IMR-90 (cell line): ENCODE measurements at regions not wholly inside any gene's neighbourhood (a gene's known extent, or its start where the extent isn't known, plus 50 kb on each side); places are given as distances from the start of the nearest gene placed in this dataset.

Experiments
- ATAC-seq: fragments of 200-7000 bp; cut with Tn5 transposase; 2 replicates; pipeline ENCODE4 v1.9.1; 2020; ENCODE audit warnings: low read depth, mild to moderate bottlenecking, moderate library complexity
- BruUV-seq: library from RNA; stranded (reverse); fragments of 400-500 nt; replicated peaks from 2 replicates; lab custom pipeline; 2021; lab: Mats Ljungman, UMichigan
- CTCF ChIA-PET: fragments of 300-600 bp; formaldehyde crosslinking; extraction: SDS; loops from one replicate; lab custom pipeline; 2021; ENCODE audit warnings: antibody characterized with exemption; lab: Yijun Ruan, JAX
- POLR2A ChIA-PET: fragments of 300-600 bp; sonication (Branson Sonifier 250); formaldehyde crosslinking; loops from one replicate; lab custom pipeline; 2022; ENCODE audit warnings: antibody characterized with exemption; ENCODE audit not compliant: unreplicated experiment; lab: Charles Lee
- DNase-seq: peaks from one replicate; pipeline ENCODE4 v3.0.0; 2013
- H2AFZ ChIP-seq: replicated peaks from 2 replicates; pipeline ENCODE3; 2013; ENCODE audit warnings: low read length, mild to moderate bottlenecking; ENCODE audit not compliant: poor library complexity
- H2AK5ac ChIP-seq: 2 replicates; pipeline ENCODE4 v1.6.1; 2013; ENCODE audit warnings: low read depth, low read length, inconsistent platforms
- H2AK9ac ChIP-seq: replicated peaks from 2 replicates; pipeline ENCODE3; 2013; ENCODE audit warnings: mild to moderate bottlenecking, low read depth, low read length, moderate library complexity; ENCODE audit not compliant: poor library complexity
- H2BK120ac ChIP-seq: 2 replicates; pipeline ENCODE4 v1.6.1; 2013; ENCODE audit warnings: low read depth, low read length, inconsistent platforms
- H2BK15ac ChIP-seq: 3 replicates; pipeline ENCODE4 v1.6.1; 2013; ENCODE audit warnings: low read depth, low read length, inconsistent platforms
- H2BK20ac ChIP-seq: 2 replicates; pipeline ENCODE4 v1.6.1; 2013; ENCODE audit warnings: low read depth, mild to moderate bottlenecking, inconsistent platforms, low read length, moderate library complexity
- H2BK5ac ChIP-seq: 2 replicates; pipeline ENCODE4 v1.6.1; 2013; ENCODE audit warnings: mild to moderate bottlenecking, low read depth, low read length, inconsistent platforms; ENCODE audit not compliant: poor library complexity, severe bottlenecking
- H3K14ac ChIP-seq: replicated peaks from 2 replicates; pipeline ENCODE4 v1.6.1; 2013; ENCODE audit warnings: low read depth, low read length, inconsistent platforms
- H3K18ac ChIP-seq: 2 replicates; pipeline ENCODE4 v1.6.1; 2013; ENCODE audit warnings: low read depth, low read length, control low read depth
- H3K23ac ChIP-seq: 2 replicates; pipeline ENCODE4 v1.6.1; 2013; ENCODE audit warnings: low read depth, low read length, inconsistent platforms
- H3K27ac ChIP-seq: 2 replicates; pipeline ENCODE4 v1.5.1; 2013; ENCODE audit warnings: mild to moderate bottlenecking, control low read depth, low read length; ENCODE audit not compliant: insufficient read depth
- H3K27me3 ChIP-seq: 2 replicates; pipeline ENCODE4 v1.6.1; 2013; ENCODE audit warnings: low read length; ENCODE audit not compliant: control insufficient read depth, insufficient read depth
- H3K36me3 ChIP-seq: 2 replicates; pipeline ENCODE4 v1.6.1; 2013; ENCODE audit warnings: low read length, mixed read lengths; ENCODE audit not compliant: control insufficient read depth, insufficient read depth
- H3K4ac ChIP-seq: 2 replicates; pipeline ENCODE4 v1.6.1; 2013; ENCODE audit warnings: low read depth, low read length, inconsistent platforms
- H3K4me1 ChIP-seq: 2 replicates; pipeline ENCODE4 v1.6.1; 2013; ENCODE audit warnings: low read length, mixed read lengths; ENCODE audit not compliant: control insufficient read depth, insufficient read depth
- H3K4me2 ChIP-seq: 2 replicates; pipeline ENCODE4 v1.6.1; 2013; ENCODE audit warnings: low read depth, mild to moderate bottlenecking, control low read depth, low read length, moderate library complexity
- H3K4me3 ChIP-seq: 2 replicates; pipeline ENCODE4 v1.5.1; 2013; ENCODE audit warnings: low read depth, mild to moderate bottlenecking, control low read depth, low read length, moderate library complexity; ENCODE audit not compliant: insufficient read depth
- H3K56ac ChIP-seq: 2 replicates; pipeline ENCODE4 v1.6.1; 2013; ENCODE audit warnings: low read length, inconsistent platforms; ENCODE audit not compliant: insufficient read depth; ENCODE audit errors: extremely low read depth
- H3K79me1 ChIP-seq, 2 experiments: 2 replicates each; pipeline ENCODE4 v1.6.1; 2013; ENCODE audit warnings: low read length in 2 of 2, inconsistent platforms in 1 of 2, low read depth in 1 of 2
- H3K9ac ChIP-seq: 2 replicates; pipeline ENCODE4 v1.6.1; 2013; ENCODE audit warnings: low read depth, low read length, control low read depth
- H3K9me1 ChIP-seq: 2 replicates; pipeline ENCODE4 v1.6.1; 2013; ENCODE audit warnings: low read length, inconsistent platforms; ENCODE audit not compliant: insufficient read depth
- H3K9me3 ChIP-seq: 2 replicates; pipeline ENCODE4 v1.6.1; 2013; ENCODE audit warnings: low read length; ENCODE audit not compliant: control insufficient read depth, insufficient read depth
- H4K20me1 ChIP-seq: 2 replicates; pipeline ENCODE4 v1.6.1; 2013; ENCODE audit warnings: low read length, inconsistent platforms; ENCODE audit not compliant: insufficient read depth
- H4K5ac ChIP-seq: 2 replicates; pipeline ENCODE4 v1.6.1; 2013; ENCODE audit warnings: mild to moderate bottlenecking, low read depth, low read length, control low read depth
- H4K8ac ChIP-seq, 2 experiments: 2 replicates each; pipeline ENCODE4 v1.6.1; 2013; ENCODE audit warnings: low read depth in 2 of 2, low read length in 2 of 2, control low read depth in 1 of 2, inconsistent platforms in 1 of 2
- H4K91ac ChIP-seq: 2 replicates; pipeline ENCODE4 v1.6.1; 2013; ENCODE audit warnings: low read depth, low read length, inconsistent platforms; ENCODE audit not compliant: insufficient read depth
- BHLHE40 ChIP-seq: fragments of 150-350 bp; IDR thresholded peaks from 2 replicates; pipeline ENCODE4 v1.6.1; 2016; ENCODE audit warnings: mild to moderate bottlenecking, low read depth, low read length
- CEBPB ChIP-seq: IDR thresholded peaks from 2 replicates; pipeline ENCODE4 v1.6.1; 2012; ENCODE audit warnings: low read depth, low read length, improper control_type of control experiment
- CHD1 ChIP-seq: IDR thresholded peaks from 2 replicates; pipeline ENCODE4 v1.6.1; 2012; ENCODE audit warnings: low read depth, low read length, improper control_type of control experiment
- FOS ChIP-seq: fragments of 150-350 bp; IDR thresholded peaks from 2 replicates; pipeline ENCODE4 v1.6.1; 2016; ENCODE audit warnings: low read depth, low read length
- MAFK ChIP-seq: IDR thresholded peaks from 2 replicates; pipeline ENCODE4 v1.6.1; 2012; ENCODE audit warnings: low read depth, low read length, improper control_type of control experiment
- MAZ ChIP-seq: IDR thresholded peaks from 2 replicates; pipeline ENCODE4 v1.6.1; 2012; ENCODE audit warnings: low read depth, mild to moderate bottlenecking, low read length, improper control_type of control experiment, moderate library complexity, borderline replicate concordance
- MXI1 ChIP-seq: IDR thresholded peaks from 2 replicates; pipeline ENCODE4 v1.6.1; 2012; ENCODE audit warnings: low read depth, mild to moderate bottlenecking, low read length, moderate library complexity, borderline replicate concordance
- NFE2L2 ChIP-seq: fragments of 150-350 bp; IDR thresholded peaks from 2 replicates; pipeline ENCODE4 v1.6.1; 2016; ENCODE audit warnings: low read depth, mild to moderate bottlenecking, low read length
- POLR2A ChIP-seq: IDR thresholded peaks from 2 replicates; pipeline ENCODE4 v1.6.1; 2012; ENCODE audit warnings: mild to moderate bottlenecking, low read depth, low read length
- RAD21 ChIP-seq: IDR thresholded peaks from 2 replicates; pipeline ENCODE4 v1.6.1; 2012; ENCODE audit warnings: low read length, improper control_type of control experiment
- RCOR1 ChIP-seq: IDR thresholded peaks from 2 replicates; pipeline ENCODE4 v1.6.1; 2012; ENCODE audit warnings: mild to moderate bottlenecking, low read length, improper control_type of control experiment; ENCODE audit not compliant: insufficient replicate concordance
- RFX5 ChIP-seq: IDR thresholded peaks from 2 replicates; pipeline ENCODE4 v1.8.0; 2012; ENCODE audit warnings: low read depth, mild to moderate bottlenecking, low read length, moderate library complexity
- SMC3 ChIP-seq: fragments of 150-350 bp; IDR thresholded peaks from 2 replicates; pipeline ENCODE4 v1.6.1; 2016; ENCODE audit warnings: low read depth, mild to moderate bottlenecking, antibody characterized with exemption, low read length, moderate library complexity
- dilution Hi-C: fragments of 300-500 bp; cut with HindIII; formaldehyde crosslinking; loops from one replicate; pipeline ENCODE4 v1.14.3; 2018; ENCODE audit warnings: low sequenced_read_pairs; ENCODE audit not compliant: unreplicated experiment
- in situ Hi-C: fragments of 300-500 bp; cut with MboI; formaldehyde crosslinking; loops from 3 replicates; pipeline ENCODE4 v1.14.3; 2019; ENCODE audit warnings: low sequenced_read_pairs, inconsistent platforms, mixed read lengths
- intact Hi-C: fragments of 100-400 bp; cut with micrococcal nuclease; formaldehyde crosslinking; loops from 2 replicates; pipeline ENCODE4 v1.10.0; 2022
- TF ChIP-seq, protein P1 (sequence below): conservative IDR thresholded peaks from 2 replicates; pipeline ENCODE4 v1.5.1; 2012; ENCODE audit warnings: mild to moderate bottlenecking, low read depth, low read length, improper control_type of control experiment
- TF ChIP-seq, protein P2 (sequence below): fragments of 150-350 bp; IDR thresholded peaks from 2 replicates; pipeline ENCODE4 v1.6.1; 2017; ENCODE audit warnings: mild to moderate bottlenecking, antibody characterized with exemption, low read length, low read depth
- TF ChIP-seq, protein P3 (sequence below): fragments of 150-350 bp; IDR thresholded peaks from 2 replicates; pipeline ENCODE4 v1.6.1; 2016; ENCODE audit warnings: low read depth, mild to moderate bottlenecking, low read length, moderate library complexity, borderline replicate concordance

DNA sequence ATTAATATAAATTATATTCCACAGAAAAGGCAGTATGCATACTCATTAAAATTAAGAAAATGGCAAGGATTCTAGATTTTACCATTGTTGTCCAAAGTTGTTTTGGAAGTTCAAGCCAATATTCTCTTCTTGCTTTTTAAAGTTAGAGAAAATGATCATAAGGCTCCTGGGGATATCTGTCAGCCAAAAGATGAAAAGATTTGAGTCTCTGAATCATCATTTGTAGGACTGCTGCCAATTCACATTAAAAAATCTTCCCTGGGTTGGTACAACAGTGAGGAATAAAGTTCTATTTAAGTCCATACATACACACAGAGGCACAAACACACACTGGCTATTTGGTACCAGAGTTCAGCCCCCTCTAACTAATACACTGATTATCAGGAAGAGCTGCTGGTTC is 620.1 kb downstream of the COL12A1 start:
- no peak overlapping the region for H3K27ac ChIP-seq
- BruUV-seq, result no TSS peak

More for the DNA sequence above, 620.1 kb downstream of the COL12A1 start:
- intact Hi-C loops (no loop called here), dilution Hi-C loops (no loop called here), in situ Hi-C loops (no loop called here)
- Histone ChIP-seq H3K9me1 (peaks cover 3% of the 10 kb centered on the region; the same call in 1 of the 2 replicates), H3K18ac (no peak overlapping the region), H4K20me1 (no peaks in the 10 kb centered on the region), H2AFZ (no peak overlapping the region), H3K9ac (no peak overlapping the region), H2BK20ac (no peak overlapping the region), H4K91ac (no peak overlapping the region), H3K27me3 (no peaks in the 10 kb centered on the region), H3K23ac (no peak overlapping the region), H3K4me3 (no peak overlapping the region), H4K5ac (no peak overlapping the region), H3K79me1 (no peaks in the 10 kb centered on the region), H3K56ac (no peak overlapping the region), H2AK9ac (no peak overlapping the region), H3K14ac (no peak overlapping the region), H3K36me3 (no peaks in the 10 kb centered on the region), H3K4me1 (no peaks in the 10 kb centered on the region), H4K8ac (no peak overlapping the region), H2BK5ac (no peak overlapping the region), H3K9me3 (no peaks in the 10 kb centered on the region), H3K4ac (no peak overlapping the region), H3K4me2 (no peak overlapping the region), H2AK5ac (no peak overlapping the region), H2BK120ac (no peak overlapping the region), H2BK15ac (no peak overlapping the region)
- ATAC-seq, result no peak
- peak; percentile 53 for DNase-seq
- ChIA-PET CTCF (interaction anchor here (0.7 kb wide), 1 partner anchor 415 kb away, joined by 3 read pairs; no protein-coding TSS in a partner anchor), POLR2A (no interaction called here)
- TF ChIP-seq CEBPB (no peak), RCOR1 (no peak), MXI1 (no peak), CHD1 (no peak), NFE2L2 (no peak), MAFK (no peak), FOS (no peak), SMC3 (no peak), MAZ (no peak), BHLHE40 (no peak), RAD21 (no peak), POLR2A (no peak), RFX5 (no peak)
- TF ChIP-seq, protein P1, sequence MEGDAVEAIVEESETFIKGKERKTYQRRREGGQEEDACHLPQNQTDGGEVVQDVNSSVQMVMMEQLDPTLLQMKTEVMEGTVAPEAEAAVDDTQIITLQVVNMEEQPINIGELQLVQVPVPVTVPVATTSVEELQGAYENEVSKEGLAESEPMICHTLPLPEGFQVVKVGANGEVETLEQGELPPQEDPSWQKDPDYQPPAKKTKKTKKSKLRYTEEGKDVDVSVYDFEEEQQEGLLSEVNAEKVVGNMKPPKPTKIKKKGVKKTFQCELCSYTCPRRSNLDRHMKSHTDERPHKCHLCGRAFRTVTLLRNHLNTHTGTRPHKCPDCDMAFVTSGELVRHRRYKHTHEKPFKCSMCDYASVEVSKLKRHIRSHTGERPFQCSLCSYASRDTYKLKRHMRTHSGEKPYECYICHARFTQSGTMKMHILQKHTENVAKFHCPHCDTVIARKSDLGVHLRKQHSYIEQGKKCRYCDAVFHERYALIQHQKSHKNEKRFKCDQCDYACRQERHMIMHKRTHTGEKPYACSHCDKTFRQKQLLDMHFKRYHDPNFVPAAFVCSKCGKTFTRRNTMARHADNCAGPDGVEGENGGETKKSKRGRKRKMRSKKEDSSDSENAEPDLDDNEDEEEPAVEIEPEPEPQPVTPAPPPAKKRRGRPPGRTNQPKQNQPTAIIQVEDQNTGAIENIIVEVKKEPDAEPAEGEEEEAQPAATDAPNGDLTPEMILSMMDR, result no peak
- TF ChIP-seq, protein P2, sequence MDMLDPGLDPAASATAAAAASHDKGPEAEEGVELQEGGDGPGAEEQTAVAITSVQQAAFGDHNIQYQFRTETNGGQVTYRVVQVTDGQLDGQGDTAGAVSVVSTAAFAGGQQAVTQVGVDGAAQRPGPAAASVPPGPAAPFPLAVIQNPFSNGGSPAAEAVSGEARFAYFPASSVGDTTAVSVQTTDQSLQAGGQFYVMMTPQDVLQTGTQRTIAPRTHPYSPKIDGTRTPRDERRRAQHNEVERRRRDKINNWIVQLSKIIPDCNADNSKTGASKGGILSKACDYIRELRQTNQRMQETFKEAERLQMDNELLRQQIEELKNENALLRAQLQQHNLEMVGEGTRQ, result no peak
- TF ChIP-seq, protein P3, sequence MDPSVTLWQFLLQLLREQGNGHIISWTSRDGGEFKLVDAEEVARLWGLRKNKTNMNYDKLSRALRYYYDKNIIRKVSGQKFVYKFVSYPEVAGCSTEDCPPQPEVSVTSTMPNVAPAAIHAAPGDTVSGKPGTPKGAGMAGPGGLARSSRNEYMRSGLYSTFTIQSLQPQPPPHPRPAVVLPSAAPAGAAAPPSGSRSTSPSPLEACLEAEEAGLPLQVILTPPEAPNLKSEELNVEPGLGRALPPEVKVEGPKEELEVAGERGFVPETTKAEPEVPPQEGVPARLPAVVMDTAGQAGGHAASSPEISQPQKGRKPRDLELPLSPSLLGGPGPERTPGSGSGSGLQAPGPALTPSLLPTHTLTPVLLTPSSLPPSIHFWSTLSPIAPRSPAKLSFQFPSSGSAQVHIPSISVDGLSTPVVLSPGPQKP, result no peak
